ENCODE measurements at regions not wholly inside any gene's neighbourhood (a gene's known extent, or its start where the extent isn't known, plus 50 kb on each side); places are given as distances from the start of the nearest gene placed in this dataset.

GRCh38 chr14:104249706-104250105, 111.3 kb downstream of the KIF26A start:
- TF ChIP-seq, protein P1, sequence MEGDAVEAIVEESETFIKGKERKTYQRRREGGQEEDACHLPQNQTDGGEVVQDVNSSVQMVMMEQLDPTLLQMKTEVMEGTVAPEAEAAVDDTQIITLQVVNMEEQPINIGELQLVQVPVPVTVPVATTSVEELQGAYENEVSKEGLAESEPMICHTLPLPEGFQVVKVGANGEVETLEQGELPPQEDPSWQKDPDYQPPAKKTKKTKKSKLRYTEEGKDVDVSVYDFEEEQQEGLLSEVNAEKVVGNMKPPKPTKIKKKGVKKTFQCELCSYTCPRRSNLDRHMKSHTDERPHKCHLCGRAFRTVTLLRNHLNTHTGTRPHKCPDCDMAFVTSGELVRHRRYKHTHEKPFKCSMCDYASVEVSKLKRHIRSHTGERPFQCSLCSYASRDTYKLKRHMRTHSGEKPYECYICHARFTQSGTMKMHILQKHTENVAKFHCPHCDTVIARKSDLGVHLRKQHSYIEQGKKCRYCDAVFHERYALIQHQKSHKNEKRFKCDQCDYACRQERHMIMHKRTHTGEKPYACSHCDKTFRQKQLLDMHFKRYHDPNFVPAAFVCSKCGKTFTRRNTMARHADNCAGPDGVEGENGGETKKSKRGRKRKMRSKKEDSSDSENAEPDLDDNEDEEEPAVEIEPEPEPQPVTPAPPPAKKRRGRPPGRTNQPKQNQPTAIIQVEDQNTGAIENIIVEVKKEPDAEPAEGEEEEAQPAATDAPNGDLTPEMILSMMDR (IDR thresholded peaks at IDR 0.05): no peak
- TF ChIP-seq POLR2A (IDR thresholded peaks at IDR 0.05): no peak

Measured in adrenal gland (tissue), 5 donors.